ENCODE measurements at regions not wholly inside any gene's neighbourhood (a gene's known extent, or its start where the extent isn't known, plus 50 kb on each side); places are given as distances from the start of the nearest gene placed in this dataset.

- DNase-seq = no peak
Observed at GRCh38 chr6:17047889-17048288, 54.0 kb upstream of the STMND1 start.

- DNase-seq = no peak
Observed at GRCh38 chr6:17045581-17046322, 56.1 kb upstream of the STMND1 start.

GRCh38 chr6:17043148-17043522, 58.7 kb upstream of the STMND1 start:
- no peak for DNase-seq

- DNase-seq = no peak
Observed at GRCh38 chr6:17042422-17043147, 59.3 kb upstream of the STMND1 start.

- DNase-seq = no peak
Observed at GRCh38 chr6:17039266-17039665, 62.6 kb upstream of the STMND1 start.

GRCh38 chr6:17038316-17038715, 63.5 kb upstream of the STMND1 start:
- DNase-seq = no peak

- no peak for DNase-seq
Observed at GRCh38 chr6:17036065-17036393, 65.8 kb upstream of the STMND1 start.

GRCh38 chr6:17035257-17036064, 66.4 kb upstream of the STMND1 start:
- DNase-seq = no peak

GRCh38 chr6:17033746-17034145, 68.1 kb upstream of the STMND1 start:
- DNase-seq = no peak

- DNase-seq = no peak
Observed at GRCh38 chr6:17032988-17033634, 68.7 kb upstream of the STMND1 start.

- no peak for DNase-seq
Observed at GRCh38 chr6:17032590-17032987, 69.3 kb upstream of the STMND1 start.

GRCh38 chr6:17031961-17032360, 69.9 kb upstream of the STMND1 start:
- no peak for DNase-seq

- DNase-seq = no peak
Observed at GRCh38 chr6:17027441-17027840, 74.4 kb upstream of the STMND1 start.

- DNase-seq = no peak
Observed at GRCh38 chr6:17022604-17023003, 79.2 kb upstream of the STMND1 start.

GRCh38 chr6:17021539-17021889, 80.3 kb upstream of the STMND1 start:
- DNase-seq = no peak

GRCh38 chr6:17020889-17021538, 80.8 kb upstream of the STMND1 start:
- DNase-seq = no peak

- no peak for DNase-seq
Observed at GRCh38 chr6:17018425-17018824, 83.4 kb upstream of the STMND1 start.

- no peak for DNase-seq
Observed at GRCh38 chr6:17017416-17017815, 84.4 kb upstream of the STMND1 start.

GRCh38 chr6:17015551-17016381, 86.1 kb upstream of the STMND1 start:
- peak; percentile 51 for DNase-seq

- no peak for DNase-seq
Observed at GRCh38 chr6:17015144-17015543, 86.7 kb upstream of the STMND1 start.

- DNase-seq = no peak
Observed at GRCh38 chr6:17013701-17014100, 88.1 kb upstream of the STMND1 start.
